Prostate gland (tissue), 2 donors: ENCODE measurements at regions not wholly inside any gene's neighbourhood (a gene's known extent, or its start where the extent isn't known, plus 50 kb on each side); places are given as distances from the start of the nearest gene placed in this dataset.

Experiments
- POLR2AphosphoS5 ChIP-seq: sonication (generic); formaldehyde crosslinking; IDR thresholded peaks from one replicate; pipeline ENCODE4 v1.6.1; 2017; ENCODE audit warnings: antibody characterized with exemption
- TF ChIP-seq, protein P1 (sequence below), 4 experiments: fragments of 200-600 bp in 2 of 4; fragments of 450-650 bp in 2 of 4; sonication (generic) in 2 of 4; IDR thresholded peaks; 1 replicate in 3 of 4; 2 replicates in 1 of 4; pipeline ENCODE4 v1.5.1; 2016 to 2019; ENCODE audit warnings: antibody characterized with exemption in 4 of 4, mild to moderate bottlenecking in 2 of 4, moderate library complexity in 2 of 4

- TF ChIP-seq, protein P1, sequence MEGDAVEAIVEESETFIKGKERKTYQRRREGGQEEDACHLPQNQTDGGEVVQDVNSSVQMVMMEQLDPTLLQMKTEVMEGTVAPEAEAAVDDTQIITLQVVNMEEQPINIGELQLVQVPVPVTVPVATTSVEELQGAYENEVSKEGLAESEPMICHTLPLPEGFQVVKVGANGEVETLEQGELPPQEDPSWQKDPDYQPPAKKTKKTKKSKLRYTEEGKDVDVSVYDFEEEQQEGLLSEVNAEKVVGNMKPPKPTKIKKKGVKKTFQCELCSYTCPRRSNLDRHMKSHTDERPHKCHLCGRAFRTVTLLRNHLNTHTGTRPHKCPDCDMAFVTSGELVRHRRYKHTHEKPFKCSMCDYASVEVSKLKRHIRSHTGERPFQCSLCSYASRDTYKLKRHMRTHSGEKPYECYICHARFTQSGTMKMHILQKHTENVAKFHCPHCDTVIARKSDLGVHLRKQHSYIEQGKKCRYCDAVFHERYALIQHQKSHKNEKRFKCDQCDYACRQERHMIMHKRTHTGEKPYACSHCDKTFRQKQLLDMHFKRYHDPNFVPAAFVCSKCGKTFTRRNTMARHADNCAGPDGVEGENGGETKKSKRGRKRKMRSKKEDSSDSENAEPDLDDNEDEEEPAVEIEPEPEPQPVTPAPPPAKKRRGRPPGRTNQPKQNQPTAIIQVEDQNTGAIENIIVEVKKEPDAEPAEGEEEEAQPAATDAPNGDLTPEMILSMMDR (IDR thresholded peaks at IDR 0.05), result no peak
- no peak for TF ChIP-seq POLR2AphosphoS5
Observed at GRCh38 chr1:181163662-181164061, 75.2 kb downstream of the IER5 start.
